IMR-90 (cell line): ENCODE measurements at regions not wholly inside any gene's neighbourhood (a gene's known extent, or its start where the extent isn't known, plus 50 kb on each side); places are given as distances from the start of the nearest gene placed in this dataset.
"Not testable (repeated sequence)": the region's sequence is repeated elsewhere in the genome, so short reads cannot be mapped to it uniquely, and the experiment has no call there.

Experiments
- ATAC-seq: fragments of 200-7000 bp; cut with Tn5 transposase; 2 replicates; pipeline ENCODE4 v1.9.1; 2020; ENCODE audit warnings: low read depth, mild to moderate bottlenecking, moderate library complexity
- BruUV-seq: library from RNA; stranded (reverse); fragments of 400-500 nt; replicated peaks from 2 replicates; lab custom pipeline; 2021; lab: Mats Ljungman, UMichigan
- CTCF ChIA-PET: fragments of 300-600 bp; formaldehyde crosslinking; extraction: SDS; loops from one replicate; lab custom pipeline; 2021; ENCODE audit warnings: antibody characterized with exemption; lab: Yijun Ruan, JAX
- POLR2A ChIA-PET: fragments of 300-600 bp; sonication (Branson Sonifier 250); formaldehyde crosslinking; loops from one replicate; lab custom pipeline; 2022; ENCODE audit warnings: antibody characterized with exemption; ENCODE audit not compliant: unreplicated experiment; lab: Charles Lee
- DNase-seq: peaks from one replicate; pipeline ENCODE4 v3.0.0; 2013
- H2AFZ ChIP-seq: replicated peaks from 2 replicates; pipeline ENCODE3; 2013; ENCODE audit warnings: low read length, mild to moderate bottlenecking; ENCODE audit not compliant: poor library complexity
- H2AK5ac ChIP-seq: 2 replicates; pipeline ENCODE4 v1.6.1; 2013; ENCODE audit warnings: low read depth, low read length, inconsistent platforms
- H2AK9ac ChIP-seq: replicated peaks from 2 replicates; pipeline ENCODE3; 2013; ENCODE audit warnings: mild to moderate bottlenecking, low read depth, low read length, moderate library complexity; ENCODE audit not compliant: poor library complexity
- H2BK120ac ChIP-seq: 2 replicates; pipeline ENCODE4 v1.6.1; 2013; ENCODE audit warnings: low read depth, low read length, inconsistent platforms
- H2BK15ac ChIP-seq: 3 replicates; pipeline ENCODE4 v1.6.1; 2013; ENCODE audit warnings: low read depth, low read length, inconsistent platforms
- H2BK20ac ChIP-seq: 2 replicates; pipeline ENCODE4 v1.6.1; 2013; ENCODE audit warnings: low read depth, mild to moderate bottlenecking, inconsistent platforms, low read length, moderate library complexity
- H2BK5ac ChIP-seq: 2 replicates; pipeline ENCODE4 v1.6.1; 2013; ENCODE audit warnings: mild to moderate bottlenecking, low read depth, low read length, inconsistent platforms; ENCODE audit not compliant: poor library complexity, severe bottlenecking
- H3K14ac ChIP-seq: replicated peaks from 2 replicates; pipeline ENCODE4 v1.6.1; 2013; ENCODE audit warnings: low read depth, low read length, inconsistent platforms
- H3K18ac ChIP-seq: 2 replicates; pipeline ENCODE4 v1.6.1; 2013; ENCODE audit warnings: low read depth, low read length, control low read depth
- H3K23ac ChIP-seq: 2 replicates; pipeline ENCODE4 v1.6.1; 2013; ENCODE audit warnings: low read depth, low read length, inconsistent platforms
- H3K27ac ChIP-seq: 2 replicates; pipeline ENCODE4 v1.5.1; 2013; ENCODE audit warnings: mild to moderate bottlenecking, control low read depth, low read length; ENCODE audit not compliant: insufficient read depth
- H3K27me3 ChIP-seq: 2 replicates; pipeline ENCODE4 v1.6.1; 2013; ENCODE audit warnings: low read length; ENCODE audit not compliant: control insufficient read depth, insufficient read depth
- H3K36me3 ChIP-seq: 2 replicates; pipeline ENCODE4 v1.6.1; 2013; ENCODE audit warnings: low read length, mixed read lengths; ENCODE audit not compliant: control insufficient read depth, insufficient read depth
- H3K4ac ChIP-seq: 2 replicates; pipeline ENCODE4 v1.6.1; 2013; ENCODE audit warnings: low read depth, low read length, inconsistent platforms
- H3K4me1 ChIP-seq: 2 replicates; pipeline ENCODE4 v1.6.1; 2013; ENCODE audit warnings: low read length, mixed read lengths; ENCODE audit not compliant: control insufficient read depth, insufficient read depth
- H3K4me2 ChIP-seq: 2 replicates; pipeline ENCODE4 v1.6.1; 2013; ENCODE audit warnings: low read depth, mild to moderate bottlenecking, control low read depth, low read length, moderate library complexity
- H3K4me3 ChIP-seq: 2 replicates; pipeline ENCODE4 v1.5.1; 2013; ENCODE audit warnings: low read depth, mild to moderate bottlenecking, control low read depth, low read length, moderate library complexity; ENCODE audit not compliant: insufficient read depth
- H3K56ac ChIP-seq: 2 replicates; pipeline ENCODE4 v1.6.1; 2013; ENCODE audit warnings: low read length, inconsistent platforms; ENCODE audit not compliant: insufficient read depth; ENCODE audit errors: extremely low read depth
- H3K79me1 ChIP-seq, 2 experiments: 2 replicates each; pipeline ENCODE4 v1.6.1; 2013; ENCODE audit warnings: low read length in 2 of 2, inconsistent platforms in 1 of 2, low read depth in 1 of 2
- H3K9ac ChIP-seq: 2 replicates; pipeline ENCODE4 v1.6.1; 2013; ENCODE audit warnings: low read depth, low read length, control low read depth
- H3K9me1 ChIP-seq: 2 replicates; pipeline ENCODE4 v1.6.1; 2013; ENCODE audit warnings: low read length, inconsistent platforms; ENCODE audit not compliant: insufficient read depth
- H3K9me3 ChIP-seq: 2 replicates; pipeline ENCODE4 v1.6.1; 2013; ENCODE audit warnings: low read length; ENCODE audit not compliant: control insufficient read depth, insufficient read depth
- H4K20me1 ChIP-seq: 2 replicates; pipeline ENCODE4 v1.6.1; 2013; ENCODE audit warnings: low read length, inconsistent platforms; ENCODE audit not compliant: insufficient read depth
- H4K5ac ChIP-seq: 2 replicates; pipeline ENCODE4 v1.6.1; 2013; ENCODE audit warnings: mild to moderate bottlenecking, low read depth, low read length, control low read depth
- H4K8ac ChIP-seq, 2 experiments: 2 replicates each; pipeline ENCODE4 v1.6.1; 2013; ENCODE audit warnings: low read depth in 2 of 2, low read length in 2 of 2, control low read depth in 1 of 2, inconsistent platforms in 1 of 2
- H4K91ac ChIP-seq: 2 replicates; pipeline ENCODE4 v1.6.1; 2013; ENCODE audit warnings: low read depth, low read length, inconsistent platforms; ENCODE audit not compliant: insufficient read depth
- CEBPB ChIP-seq: IDR thresholded peaks from 2 replicates; pipeline ENCODE4 v1.6.1; 2012; ENCODE audit warnings: low read depth, low read length, improper control_type of control experiment
- MAFK ChIP-seq: IDR thresholded peaks from 2 replicates; pipeline ENCODE4 v1.6.1; 2012; ENCODE audit warnings: low read depth, low read length, improper control_type of control experiment
- USF2 ChIP-seq: fragments of 150-350 bp; IDR thresholded peaks from 2 replicates; pipeline ENCODE4 v1.6.1; 2017; ENCODE audit warnings: mild to moderate bottlenecking, antibody characterized with exemption, low read length, low read depth
- WGBS, 2 experiments: methylation state at CpG; one replicate each; pipeline versions ENCODE4 v1.1.5 to v1.1.7; 2013; ENCODE audit warnings: missing lambda C conversion rate in 2 of 2; ENCODE audit not compliant: insufficient read length in 1 of 2; ENCODE audit errors: extremely low coverage in 2 of 2; 5-methylcytosine and 5-hydroxymethylcytosine counted together
- dilution Hi-C: fragments of 300-500 bp; cut with HindIII; formaldehyde crosslinking; loops from one replicate; pipeline ENCODE4 v1.14.3; 2018; ENCODE audit warnings: low sequenced_read_pairs; ENCODE audit not compliant: unreplicated experiment
- in situ Hi-C: fragments of 300-500 bp; cut with MboI; formaldehyde crosslinking; loops from 3 replicates; pipeline ENCODE4 v1.14.3; 2019; ENCODE audit warnings: low sequenced_read_pairs, inconsistent platforms, mixed read lengths
- intact Hi-C: fragments of 100-400 bp; cut with micrococcal nuclease; formaldehyde crosslinking; loops from 2 replicates; pipeline ENCODE4 v1.10.0; 2022

DNA sequence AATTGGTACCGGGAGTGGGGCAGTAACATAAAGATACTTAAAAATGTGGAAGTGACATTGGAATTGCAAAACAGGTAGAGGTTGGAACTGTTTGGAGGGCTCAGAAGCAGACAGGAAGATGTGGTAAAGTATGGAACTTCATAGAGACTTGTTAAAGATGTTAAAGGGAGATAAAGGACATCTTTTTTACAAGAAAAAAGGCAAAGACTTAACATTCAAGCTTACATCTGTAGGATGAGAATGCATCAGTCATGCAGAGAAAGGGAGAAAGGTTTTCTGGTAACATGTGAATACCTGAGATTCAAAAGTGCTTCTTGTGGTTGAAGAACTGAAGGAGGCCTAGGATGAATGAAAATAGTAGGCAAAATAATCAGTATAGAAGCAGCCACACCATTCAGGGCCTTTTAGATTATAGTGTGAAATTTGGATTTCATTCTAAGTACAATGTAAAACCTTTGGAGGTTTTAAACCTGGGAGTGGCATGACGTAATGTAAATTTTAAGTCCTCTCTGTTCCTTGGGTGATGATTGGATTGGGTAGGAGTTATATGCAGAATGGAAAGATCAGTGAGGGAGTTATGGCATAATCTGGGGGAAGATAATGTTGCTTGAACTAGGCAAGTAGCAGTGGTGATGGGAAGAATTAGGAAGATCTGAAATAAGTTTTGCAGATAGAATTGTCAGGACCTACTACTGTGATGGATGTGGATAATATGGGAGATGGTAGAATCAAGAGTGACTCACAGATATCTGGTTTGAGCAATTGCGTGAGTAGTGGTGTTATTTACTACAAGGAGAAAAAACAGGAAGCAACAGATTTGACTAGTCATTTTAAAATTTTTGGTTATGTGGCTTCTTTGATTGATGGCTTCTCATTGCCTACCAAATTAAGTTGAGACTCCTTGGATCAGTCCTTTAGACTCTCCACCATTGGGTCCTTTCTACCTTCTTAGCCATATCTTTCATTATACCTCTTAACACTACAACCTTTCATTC is 138.7 kb downstream of the VSIG4 start (continued):
- no peak for TF ChIP-seq CEBPB

GRCh38 chrX:65894133-65894532 is 145.7 kb downstream of the VSIG4 start:
- Histone ChIP-seq H2BK20ac (no peak overlapping the region), H3K27me3 (no peaks in the 10 kb centered on the region), H4K5ac (no peak overlapping the region), H3K4ac (no peak overlapping the region), H3K36me3 (no peaks in the 10 kb centered on the region), H2AK5ac (no peak overlapping the region), H4K91ac (no peak overlapping the region), H3K14ac (no peak overlapping the region), H4K20me1 (no peaks in the 10 kb centered on the region), H3K9me1 (no peaks in the 10 kb centered on the region), H3K4me2 (no peak overlapping the region), H3K18ac (no peak overlapping the region), H2BK120ac (no peak overlapping the region), H3K4me1 (no peaks in the 10 kb centered on the region), H3K9me3 (no peaks in the 10 kb centered on the region), H3K56ac (no peak overlapping the region), H3K23ac (no peak overlapping the region), H2AK9ac (no peak overlapping the region), H3K4me3 (no peak overlapping the region), H2BK15ac (no peak overlapping the region), H4K8ac (no peak overlapping the region), H3K27ac (no peak overlapping the region), H2BK5ac (no peak overlapping the region), H3K79me1 (no peaks in the 10 kb centered on the region), H3K9ac (no peak overlapping the region), H2AFZ (no peak overlapping the region)
- BruUV-seq: no TSS peak
- TF ChIP-seq USF2: no peak
- TF ChIP-seq MAFK: no peak
- TF ChIP-seq CEBPB: no peak
- dilution Hi-C loops (no loop called here), in situ Hi-C loops (no loop called here), intact Hi-C loops (no loop called here)
- ATAC-seq (no peak), DNase-seq (no peak)
- CTCF ChIA-PET: no interaction called here
- POLR2A ChIA-PET: no interaction called here
- WGBS, 2 experiments: no CpG with 5 or more reads among the region's 8 CpGs

- H3K4me1 ChIP-seq, H4K8ac ChIP-seq, DNase-seq, H3K18ac ChIP-seq, H3K79me1 ChIP-seq, H3K4me3 ChIP-seq, H2AFZ ChIP-seq, CTCF ChIA-PET, H3K4ac ChIP-seq, H2AK5ac ChIP-seq, POLR2A ChIA-PET, H2BK20ac ChIP-seq, ATAC-seq, H3K4me2 ChIP-seq, H3K9ac ChIP-seq, H3K56ac ChIP-seq, H3K27ac ChIP-seq, H3K9me1 ChIP-seq, H3K36me3 ChIP-seq, H3K23ac ChIP-seq, H4K91ac ChIP-seq, H3K27me3 ChIP-seq, H2BK5ac ChIP-seq, H4K20me1 ChIP-seq, H4K5ac ChIP-seq, H2BK15ac ChIP-seq, H2AK9ac ChIP-seq, BruUV-seq, dilution Hi-C loops, H3K9me3 ChIP-seq, in situ Hi-C loops, intact Hi-C loops, H2BK120ac ChIP-seq, H3K14ac ChIP-seq: not testable (repeated sequence)
- WGBS, 2 experiments: no CpG with 5 or more reads among the region's 2 CpGs
Observed at GRCh38 chrX:65891817-65892216, 148.1 kb downstream of the VSIG4 start.
